IMR-90 (cell line): ENCODE measurements at regions not wholly inside any gene's neighbourhood (a gene's known extent, or its start where the extent isn't known, plus 50 kb on each side); places are given as distances from the start of the nearest gene placed in this dataset.
"Not testable (repeated sequence)": the region's sequence is repeated elsewhere in the genome, so short reads cannot be mapped to it uniquely, and the experiment has no call there.

Experiments used
- ATAC-seq: fragments of 200-7000 bp; cut with Tn5 transposase; 2 replicates; pipeline ENCODE4 v1.9.1; 2020; ENCODE audit warnings: low read depth, mild to moderate bottlenecking, moderate library complexity
- BruUV-seq: library from RNA; stranded (reverse); fragments of 400-500 nt; replicated peaks from 2 replicates; lab custom pipeline; 2021; lab: Mats Ljungman, UMichigan
- CTCF ChIA-PET: fragments of 300-600 bp; formaldehyde crosslinking; extraction: SDS; loops from one replicate; lab custom pipeline; 2021; ENCODE audit warnings: antibody characterized with exemption; lab: Yijun Ruan, JAX
- POLR2A ChIA-PET: fragments of 300-600 bp; sonication (Branson Sonifier 250); formaldehyde crosslinking; loops from one replicate; lab custom pipeline; 2022; ENCODE audit warnings: antibody characterized with exemption; ENCODE audit not compliant: unreplicated experiment; lab: Charles Lee
- DNase-seq: peaks from one replicate; pipeline ENCODE4 v3.0.0; 2013
- H2AFZ ChIP-seq: replicated peaks from 2 replicates; pipeline ENCODE3; 2013; ENCODE audit warnings: low read length, mild to moderate bottlenecking; ENCODE audit not compliant: poor library complexity
- H2AK5ac ChIP-seq: 2 replicates; pipeline ENCODE4 v1.6.1; 2013; ENCODE audit warnings: low read depth, low read length, inconsistent platforms
- H2AK9ac ChIP-seq: replicated peaks from 2 replicates; pipeline ENCODE3; 2013; ENCODE audit warnings: mild to moderate bottlenecking, low read depth, low read length, moderate library complexity; ENCODE audit not compliant: poor library complexity
- H2BK120ac ChIP-seq: 2 replicates; pipeline ENCODE4 v1.6.1; 2013; ENCODE audit warnings: low read depth, low read length, inconsistent platforms
- H2BK15ac ChIP-seq: 3 replicates; pipeline ENCODE4 v1.6.1; 2013; ENCODE audit warnings: low read depth, low read length, inconsistent platforms
- H2BK20ac ChIP-seq: 2 replicates; pipeline ENCODE4 v1.6.1; 2013; ENCODE audit warnings: low read depth, mild to moderate bottlenecking, inconsistent platforms, low read length, moderate library complexity
- H2BK5ac ChIP-seq: 2 replicates; pipeline ENCODE4 v1.6.1; 2013; ENCODE audit warnings: mild to moderate bottlenecking, low read depth, low read length, inconsistent platforms; ENCODE audit not compliant: poor library complexity, severe bottlenecking
- H3K14ac ChIP-seq: replicated peaks from 2 replicates; pipeline ENCODE4 v1.6.1; 2013; ENCODE audit warnings: low read depth, low read length, inconsistent platforms
- H3K18ac ChIP-seq: 2 replicates; pipeline ENCODE4 v1.6.1; 2013; ENCODE audit warnings: low read depth, low read length, control low read depth
- H3K23ac ChIP-seq: 2 replicates; pipeline ENCODE4 v1.6.1; 2013; ENCODE audit warnings: low read depth, low read length, inconsistent platforms
- H3K27ac ChIP-seq: 2 replicates; pipeline ENCODE4 v1.5.1; 2013; ENCODE audit warnings: mild to moderate bottlenecking, control low read depth, low read length; ENCODE audit not compliant: insufficient read depth
- H3K27me3 ChIP-seq: 2 replicates; pipeline ENCODE4 v1.6.1; 2013; ENCODE audit warnings: low read length; ENCODE audit not compliant: control insufficient read depth, insufficient read depth
- H3K36me3 ChIP-seq: 2 replicates; pipeline ENCODE4 v1.6.1; 2013; ENCODE audit warnings: low read length, mixed read lengths; ENCODE audit not compliant: control insufficient read depth, insufficient read depth
- H3K4ac ChIP-seq: 2 replicates; pipeline ENCODE4 v1.6.1; 2013; ENCODE audit warnings: low read depth, low read length, inconsistent platforms
- H3K4me1 ChIP-seq: 2 replicates; pipeline ENCODE4 v1.6.1; 2013; ENCODE audit warnings: low read length, mixed read lengths; ENCODE audit not compliant: control insufficient read depth, insufficient read depth
- H3K4me2 ChIP-seq: 2 replicates; pipeline ENCODE4 v1.6.1; 2013; ENCODE audit warnings: low read depth, mild to moderate bottlenecking, control low read depth, low read length, moderate library complexity
- H3K4me3 ChIP-seq: 2 replicates; pipeline ENCODE4 v1.5.1; 2013; ENCODE audit warnings: low read depth, mild to moderate bottlenecking, control low read depth, low read length, moderate library complexity; ENCODE audit not compliant: insufficient read depth
- H3K56ac ChIP-seq: 2 replicates; pipeline ENCODE4 v1.6.1; 2013; ENCODE audit warnings: low read length, inconsistent platforms; ENCODE audit not compliant: insufficient read depth; ENCODE audit errors: extremely low read depth
- H3K79me1 ChIP-seq, 2 experiments: 2 replicates each; pipeline ENCODE4 v1.6.1; 2013; ENCODE audit warnings: low read length in 2 of 2, inconsistent platforms in 1 of 2, low read depth in 1 of 2
- H3K9ac ChIP-seq: 2 replicates; pipeline ENCODE4 v1.6.1; 2013; ENCODE audit warnings: low read depth, low read length, control low read depth
- H3K9me1 ChIP-seq: 2 replicates; pipeline ENCODE4 v1.6.1; 2013; ENCODE audit warnings: low read length, inconsistent platforms; ENCODE audit not compliant: insufficient read depth
- H3K9me3 ChIP-seq: 2 replicates; pipeline ENCODE4 v1.6.1; 2013; ENCODE audit warnings: low read length; ENCODE audit not compliant: control insufficient read depth, insufficient read depth
- H4K20me1 ChIP-seq: 2 replicates; pipeline ENCODE4 v1.6.1; 2013; ENCODE audit warnings: low read length, inconsistent platforms; ENCODE audit not compliant: insufficient read depth
- H4K5ac ChIP-seq: 2 replicates; pipeline ENCODE4 v1.6.1; 2013; ENCODE audit warnings: mild to moderate bottlenecking, low read depth, low read length, control low read depth
- H4K8ac ChIP-seq, 2 experiments: 2 replicates each; pipeline ENCODE4 v1.6.1; 2013; ENCODE audit warnings: low read depth in 2 of 2, low read length in 2 of 2, control low read depth in 1 of 2, inconsistent platforms in 1 of 2
- H4K91ac ChIP-seq: 2 replicates; pipeline ENCODE4 v1.6.1; 2013; ENCODE audit warnings: low read depth, low read length, inconsistent platforms; ENCODE audit not compliant: insufficient read depth
- MXI1 ChIP-seq: IDR thresholded peaks from 2 replicates; pipeline ENCODE4 v1.6.1; 2012; ENCODE audit warnings: low read depth, mild to moderate bottlenecking, low read length, moderate library complexity, borderline replicate concordance
- RAD21 ChIP-seq: IDR thresholded peaks from 2 replicates; pipeline ENCODE4 v1.6.1; 2012; ENCODE audit warnings: low read length, improper control_type of control experiment
- WGBS, 2 experiments: methylation state at CpG; one replicate each; pipeline versions ENCODE4 v1.1.5 to v1.1.7; 2013; ENCODE audit warnings: missing lambda C conversion rate in 2 of 2; ENCODE audit not compliant: insufficient read length in 1 of 2; ENCODE audit errors: extremely low coverage in 2 of 2; 5-methylcytosine and 5-hydroxymethylcytosine counted together
- dilution Hi-C: fragments of 300-500 bp; cut with HindIII; formaldehyde crosslinking; loops from one replicate; pipeline ENCODE4 v1.14.3; 2018; ENCODE audit warnings: low sequenced_read_pairs; ENCODE audit not compliant: unreplicated experiment
- in situ Hi-C: fragments of 300-500 bp; cut with MboI; formaldehyde crosslinking; loops from 3 replicates; pipeline ENCODE4 v1.14.3; 2019; ENCODE audit warnings: low sequenced_read_pairs, inconsistent platforms, mixed read lengths
- intact Hi-C: fragments of 100-400 bp; cut with micrococcal nuclease; formaldehyde crosslinking; loops from 2 replicates; pipeline ENCODE4 v1.10.0; 2022
- TF ChIP-seq, protein P1 (sequence below): conservative IDR thresholded peaks from 2 replicates; pipeline ENCODE4 v1.5.1; 2012; ENCODE audit warnings: mild to moderate bottlenecking, low read depth, low read length, improper control_type of control experiment

- H3K4me1 ChIP-seq = no peaks in the 10 kb centered on the region
- TF ChIP-seq, protein P1, sequence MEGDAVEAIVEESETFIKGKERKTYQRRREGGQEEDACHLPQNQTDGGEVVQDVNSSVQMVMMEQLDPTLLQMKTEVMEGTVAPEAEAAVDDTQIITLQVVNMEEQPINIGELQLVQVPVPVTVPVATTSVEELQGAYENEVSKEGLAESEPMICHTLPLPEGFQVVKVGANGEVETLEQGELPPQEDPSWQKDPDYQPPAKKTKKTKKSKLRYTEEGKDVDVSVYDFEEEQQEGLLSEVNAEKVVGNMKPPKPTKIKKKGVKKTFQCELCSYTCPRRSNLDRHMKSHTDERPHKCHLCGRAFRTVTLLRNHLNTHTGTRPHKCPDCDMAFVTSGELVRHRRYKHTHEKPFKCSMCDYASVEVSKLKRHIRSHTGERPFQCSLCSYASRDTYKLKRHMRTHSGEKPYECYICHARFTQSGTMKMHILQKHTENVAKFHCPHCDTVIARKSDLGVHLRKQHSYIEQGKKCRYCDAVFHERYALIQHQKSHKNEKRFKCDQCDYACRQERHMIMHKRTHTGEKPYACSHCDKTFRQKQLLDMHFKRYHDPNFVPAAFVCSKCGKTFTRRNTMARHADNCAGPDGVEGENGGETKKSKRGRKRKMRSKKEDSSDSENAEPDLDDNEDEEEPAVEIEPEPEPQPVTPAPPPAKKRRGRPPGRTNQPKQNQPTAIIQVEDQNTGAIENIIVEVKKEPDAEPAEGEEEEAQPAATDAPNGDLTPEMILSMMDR = 0 out of 2 replicates have a peak, but pooled peaks have one; percentile 9
- peak; percentile 27; the same call in 1 of the 2 replicates for TF ChIP-seq RAD21
- TF ChIP-seq MXI1 = no peak
- no peak overlapping the region for H3K9ac ChIP-seq
- CTCF ChIA-PET = no interaction called here
- H3K79me1 ChIP-seq = no peaks in the 10 kb centered on the region
- no peak overlapping the region for H3K4me2 ChIP-seq
- WGBS, 2 experiments = no CpG with 5 or more reads among the region's 3 CpGs
- POLR2A ChIA-PET = no interaction called here
- dilution Hi-C loops (no loop called here), intact Hi-C loops (no loop called here), in situ Hi-C loops (no loop called here)
- H3K36me3 ChIP-seq = no peaks in the 10 kb centered on the region
- H2BK120ac ChIP-seq = no peak overlapping the region
- H2BK15ac ChIP-seq = no peak overlapping the region
- H3K18ac ChIP-seq = no peak overlapping the region
- no TSS peak for BruUV-seq
- no peak overlapping the region for H3K56ac ChIP-seq
- H3K4me3 ChIP-seq = no peak overlapping the region
- no peaks in the 10 kb centered on the region for H4K20me1 ChIP-seq
- no peaks in the 10 kb centered on the region for H3K27me3 ChIP-seq
- no peak overlapping the region for H3K27ac ChIP-seq
- no peaks in the 10 kb centered on the region for H3K9me1 ChIP-seq
- DNase-seq (no peak), ATAC-seq (no peak)
- no peak overlapping the region for H2BK5ac ChIP-seq
- no peak overlapping the region for H2BK20ac ChIP-seq
- H4K8ac ChIP-seq = no peak overlapping the region
- H4K91ac ChIP-seq = no peak overlapping the region
- no peak overlapping the region for H2AK9ac ChIP-seq
- H3K9me3 ChIP-seq = peaks cover 5% of the 10 kb centered on the region
- no peak overlapping the region for H4K5ac ChIP-seq
- no peak overlapping the region for H2AFZ ChIP-seq
- no peak overlapping the region for H3K14ac ChIP-seq
- no peak overlapping the region for H3K23ac ChIP-seq
- H3K4ac ChIP-seq = no peak overlapping the region
- H2AK5ac ChIP-seq = no peak overlapping the region
Observed at GRCh38 chr5:101045689-101046088, 142.6 kb upstream of the ST8SIA4 start.

DNA sequence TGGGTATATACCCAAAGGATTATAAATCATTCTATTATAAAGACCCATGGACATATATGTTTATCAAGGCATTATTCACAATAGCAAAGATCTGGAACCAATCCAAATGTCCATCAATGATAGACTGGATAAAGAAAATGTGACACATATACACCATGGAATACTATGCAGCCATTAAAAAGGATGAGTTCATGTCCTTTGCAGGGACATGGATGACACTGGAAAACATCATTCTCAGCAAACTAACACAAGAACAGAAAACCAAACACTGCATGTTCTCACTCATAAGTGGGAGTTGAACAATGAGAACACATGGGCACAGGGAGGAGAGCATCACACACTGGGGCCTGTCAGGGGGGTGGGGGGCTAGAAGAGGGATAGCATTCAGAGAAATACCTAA lies 136.9 kb upstream of the ST8SIA4 start:
- H3K4me1 ChIP-seq, BruUV-seq, H2BK20ac ChIP-seq, H4K8ac ChIP-seq, CTCF ChIA-PET, H3K9me1 ChIP-seq, H4K91ac ChIP-seq, DNase-seq, H2AK9ac ChIP-seq, H2BK120ac ChIP-seq, H2BK5ac ChIP-seq, POLR2A ChIA-PET, H3K18ac ChIP-seq, intact Hi-C loops, H3K4me2 ChIP-seq, in situ Hi-C loops, H2AK5ac ChIP-seq, H4K20me1 ChIP-seq, H3K36me3 ChIP-seq, H3K79me1 ChIP-seq, H3K27me3 ChIP-seq, H3K23ac ChIP-seq, H3K4me3 ChIP-seq, H3K56ac ChIP-seq, H3K27ac ChIP-seq, H3K9ac ChIP-seq, H3K14ac ChIP-seq, H3K9me3 ChIP-seq, H2BK15ac ChIP-seq, H3K4ac ChIP-seq, H2AFZ ChIP-seq, dilution Hi-C loops, H4K5ac ChIP-seq, ATAC-seq: not testable (repeated sequence)
